ENCODE measurements at regions not wholly inside any gene's neighbourhood (a gene's known extent, or its start where the extent isn't known, plus 50 kb on each side); places are given as distances from the start of the nearest gene placed in this dataset.

- TF ChIP-seq CTCF (IDR thresholded peaks at IDR 0.05) (no peak), POLR2A (IDR thresholded peaks at IDR 0.05) (no peak)
Measured at GRCh38 chr6:79755967-79756366, 124.8 kb downstream of the SH3BGRL2 start.
